C1 segment of cervical spinal cord (tissue), 14 donors: ENCODE measurements at regions not wholly inside any gene's neighbourhood (a gene's known extent, or its start where the extent isn't known, plus 50 kb on each side); places are given as distances from the start of the nearest gene placed in this dataset.
"Not testable (repeated sequence)": the region's sequence is repeated elsewhere in the genome, so short reads cannot be mapped to it uniquely, and the experiment has no call there.

ENCODE experiments used
- DNase-seq, 14 donors: peaks; one replicate each; lab custom pipeline; 2025; lab: John Stamatoyannopoulos, UW

DNA sequence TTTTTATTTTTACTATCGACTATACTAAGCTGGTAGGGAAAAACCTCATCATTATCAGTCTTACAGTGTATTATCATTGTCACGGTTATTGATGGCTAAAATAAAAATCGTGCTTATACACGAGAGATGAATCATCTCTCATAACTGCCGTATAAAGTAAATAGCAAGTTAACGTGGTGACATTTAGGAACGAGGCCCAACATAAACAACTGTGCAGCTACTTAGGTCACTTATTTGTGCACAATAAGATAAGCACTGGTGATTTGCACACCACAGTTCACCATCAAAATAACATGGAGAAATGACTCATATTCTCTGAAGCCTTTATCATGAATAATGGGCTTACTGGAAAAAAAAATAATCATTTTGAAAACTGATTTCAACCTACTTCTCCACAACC, 482.0 kb upstream of the TENM3 start:
- no peak for DNase-seq

DNA sequence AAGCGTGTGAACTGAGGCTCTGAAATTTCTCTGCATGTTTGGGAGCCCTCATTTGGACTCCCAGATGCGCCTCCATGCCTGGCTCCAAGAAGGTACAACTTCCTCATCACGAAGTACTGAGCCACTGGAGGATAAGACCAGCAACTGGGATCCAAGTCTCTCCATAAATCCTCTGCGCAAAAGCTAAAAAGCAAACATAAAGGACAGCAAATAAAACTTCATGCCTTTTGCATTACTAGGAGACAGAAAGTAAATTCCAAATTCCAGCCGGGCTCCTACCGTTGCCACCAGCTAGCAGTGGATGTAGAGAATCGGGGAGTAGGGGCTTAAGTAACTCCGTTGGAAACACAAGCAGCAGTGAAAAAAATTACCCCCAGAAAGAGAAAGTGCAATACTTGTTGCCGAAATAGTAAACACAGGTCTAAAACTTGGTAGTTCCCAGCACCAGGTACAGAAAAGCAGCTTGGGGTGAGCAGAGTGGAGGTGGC, 477.1 kb upstream of the TENM3 start:
- no peak for DNase-seq

DNA sequence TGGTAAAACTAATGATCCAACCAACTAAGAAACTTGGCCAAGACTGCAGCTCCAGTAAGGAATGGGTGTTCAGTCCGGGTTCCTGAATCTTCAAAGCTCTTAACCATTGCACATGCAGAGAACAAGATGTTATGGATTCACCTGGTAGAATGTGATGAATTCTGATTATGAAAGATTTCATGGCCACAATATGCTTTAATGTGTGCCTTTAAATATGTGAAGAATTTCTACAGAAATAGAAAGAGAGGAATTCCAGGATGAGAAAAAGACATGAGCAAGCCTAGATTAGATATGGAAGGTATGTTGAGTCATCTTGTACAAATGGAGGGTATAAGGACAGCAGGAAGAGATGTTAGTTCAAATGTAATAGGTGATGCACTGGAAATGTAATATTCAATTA, 472.2 kb upstream of the TENM3 start:
- no peak for DNase-seq

DNA sequence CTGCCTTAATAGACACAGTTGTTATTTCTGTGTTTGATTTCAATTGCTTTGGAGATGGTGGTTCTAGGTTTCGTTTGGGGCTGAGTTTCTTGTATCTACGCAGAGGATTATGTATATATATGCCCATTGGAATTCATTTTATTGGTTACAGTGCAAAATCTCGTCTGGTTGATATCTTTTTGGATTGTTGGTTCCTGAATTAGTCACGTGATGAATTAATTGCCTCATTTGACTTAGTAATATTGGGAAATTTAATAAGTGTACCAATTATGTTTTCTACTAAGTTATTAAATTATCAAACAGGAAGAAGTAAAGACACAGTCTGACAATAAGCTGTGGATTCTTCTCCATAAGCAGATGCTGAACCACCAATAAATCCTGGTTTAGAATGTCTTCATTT, 467.9 kb upstream of the TENM3 start:
- no peak for DNase-seq

DNA sequence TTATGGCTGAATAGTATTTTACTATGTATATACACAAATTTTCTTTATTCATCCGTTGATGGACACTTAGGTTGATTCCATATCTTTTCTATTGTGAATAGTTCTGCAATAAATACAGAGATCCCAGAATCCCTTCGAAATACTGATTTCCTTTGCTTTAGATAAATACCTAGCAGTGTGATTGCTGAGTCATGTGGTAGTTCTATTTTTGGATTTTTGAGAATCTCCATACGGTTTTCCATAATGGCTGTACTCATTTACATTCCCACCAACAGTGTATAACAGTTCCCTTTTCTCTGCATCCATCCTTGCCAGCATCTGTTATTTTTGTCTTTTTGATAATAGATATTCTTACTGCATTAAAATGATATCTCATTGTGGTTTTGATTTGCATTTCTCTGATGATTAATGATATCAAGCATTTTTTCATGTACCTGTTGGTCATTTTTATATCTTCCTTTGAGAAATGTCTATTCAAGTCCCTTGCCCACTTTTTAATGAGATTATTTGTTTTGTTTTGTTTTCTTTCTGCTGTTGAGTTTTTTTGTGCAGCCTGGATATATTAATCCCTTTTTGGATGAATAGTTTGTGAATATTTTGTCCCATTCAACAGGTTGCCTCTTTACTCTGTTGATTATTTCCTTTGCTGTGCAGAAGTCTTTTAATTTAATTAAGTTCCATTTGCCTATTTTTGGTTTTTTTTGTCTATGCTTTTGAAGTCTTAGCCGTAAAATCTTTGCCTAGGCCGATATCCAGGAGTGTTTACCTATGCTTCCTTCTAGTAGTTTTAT, 466.7 kb upstream of the TENM3 start:
- no peak for DNase-seq

DNA sequence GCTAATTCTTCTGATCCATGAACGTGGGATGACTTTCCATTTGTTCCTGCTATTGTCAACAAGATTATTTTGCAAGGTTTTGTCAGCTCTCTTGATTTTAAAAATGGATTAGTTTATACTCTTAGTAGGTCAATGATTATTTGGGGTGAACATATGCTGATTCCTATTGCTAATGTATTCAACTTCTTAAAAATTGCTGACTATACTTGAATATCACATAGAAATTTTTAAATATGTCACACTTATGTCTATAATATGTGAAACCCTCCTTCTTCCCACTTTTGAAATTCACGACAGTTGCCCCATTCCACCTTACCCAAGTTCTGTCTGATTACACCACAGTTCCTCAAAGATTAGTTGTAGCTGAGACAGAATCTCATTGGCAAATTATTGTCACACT, 465.7 kb upstream of the TENM3 start:
- no peak for DNase-seq

DNA sequence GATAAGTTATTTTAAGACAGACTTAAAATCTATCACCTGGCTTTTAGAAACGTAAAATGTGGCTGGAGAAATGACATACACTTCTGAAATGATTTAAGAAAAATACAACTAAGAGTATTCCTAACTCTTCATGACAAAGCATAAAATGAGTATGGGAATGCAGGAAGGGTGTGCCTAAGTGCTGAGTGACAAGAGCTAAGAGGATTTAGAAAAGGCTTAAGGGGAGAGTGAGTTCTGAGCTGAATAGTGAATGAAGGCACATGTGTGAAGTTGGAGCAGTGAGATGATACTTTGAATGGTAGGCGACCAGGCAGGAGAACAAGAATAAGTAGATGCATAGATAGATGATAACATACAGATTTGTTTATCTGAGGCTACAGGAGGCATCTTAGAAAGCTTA, 458.3 kb upstream of the TENM3 start:
- no peak for DNase-seq

DNA sequence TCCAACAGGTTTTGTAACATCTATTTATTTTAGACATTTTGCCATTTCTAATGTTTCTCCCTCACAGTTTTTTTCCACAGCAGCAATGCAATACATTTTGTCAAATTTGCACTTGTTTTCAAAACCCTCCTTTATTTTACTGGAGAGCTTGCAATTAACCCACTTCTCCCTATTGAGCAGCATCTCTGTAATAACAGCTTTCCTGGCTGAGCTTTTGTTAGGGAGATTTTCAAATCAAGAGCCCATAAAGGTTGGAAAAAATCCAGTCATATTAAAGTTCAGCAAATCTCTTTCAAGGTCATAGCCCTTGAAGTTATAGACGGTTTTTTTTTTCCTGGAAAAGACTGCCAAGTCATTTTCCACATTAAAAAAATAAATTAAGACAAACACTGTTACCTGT, 450.6 kb upstream of the TENM3 start:
- no peak for DNase-seq

DNA sequence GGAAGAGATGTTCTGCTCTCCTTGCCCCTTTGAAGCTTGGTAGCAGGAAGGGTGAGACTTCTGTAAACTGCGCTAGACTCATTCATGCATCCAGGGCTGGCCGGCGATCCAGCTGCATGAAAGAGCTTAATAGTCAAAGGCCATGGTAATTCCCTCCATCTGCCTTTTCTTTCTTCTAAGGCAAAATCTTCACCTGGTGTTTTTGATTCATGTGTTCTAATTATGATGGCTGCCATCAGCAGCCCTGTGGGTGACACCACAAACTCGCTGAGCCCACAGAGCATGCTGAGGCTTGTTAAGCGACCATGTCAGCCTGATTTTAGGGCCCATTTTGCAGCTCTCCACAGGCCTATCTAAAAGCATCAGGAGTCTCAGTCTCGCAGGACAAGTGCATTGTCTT, 450.1 kb upstream of the TENM3 start:
- no peak for DNase-seq

DNA sequence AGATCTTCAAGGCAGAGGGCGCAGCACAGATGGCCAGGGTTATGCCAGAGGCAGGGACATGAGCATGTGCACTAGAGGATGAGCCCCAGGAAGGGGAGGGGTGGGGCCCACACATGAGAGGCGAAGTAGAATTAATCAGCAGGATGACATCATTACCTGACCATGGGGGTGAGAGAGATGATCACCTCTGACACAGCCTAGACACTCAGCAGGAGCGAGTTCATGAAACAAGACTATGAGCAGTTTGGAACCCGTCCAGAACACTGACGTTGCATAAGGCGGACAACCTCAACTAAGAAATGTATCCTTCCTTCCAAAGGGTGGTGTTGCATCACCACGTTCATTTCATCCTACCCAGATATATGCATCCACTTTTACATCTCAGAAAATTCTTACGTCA, 446.7 kb upstream of the TENM3 start:
- DNase-seq = no peak

DNA sequence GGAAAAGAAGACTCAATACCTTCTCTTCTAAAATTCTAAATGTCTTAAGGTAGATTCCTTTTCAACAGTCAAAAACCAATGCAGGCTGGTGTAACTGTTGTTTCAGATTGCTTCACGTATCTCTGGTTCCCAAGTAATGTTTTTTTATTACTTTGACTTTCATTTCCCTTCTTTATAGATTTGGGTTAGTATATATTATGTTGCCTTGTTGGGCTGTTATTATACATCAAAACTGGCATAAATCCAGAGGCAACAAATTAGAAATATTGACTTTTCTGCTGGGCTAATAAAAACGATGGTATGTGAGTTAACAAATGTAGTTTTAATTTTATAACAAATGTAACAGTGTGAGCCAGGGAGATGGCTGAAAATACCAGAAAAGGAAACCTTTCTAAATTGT, 444.7 kb upstream of the TENM3 start:
- no peak for DNase-seq

DNA sequence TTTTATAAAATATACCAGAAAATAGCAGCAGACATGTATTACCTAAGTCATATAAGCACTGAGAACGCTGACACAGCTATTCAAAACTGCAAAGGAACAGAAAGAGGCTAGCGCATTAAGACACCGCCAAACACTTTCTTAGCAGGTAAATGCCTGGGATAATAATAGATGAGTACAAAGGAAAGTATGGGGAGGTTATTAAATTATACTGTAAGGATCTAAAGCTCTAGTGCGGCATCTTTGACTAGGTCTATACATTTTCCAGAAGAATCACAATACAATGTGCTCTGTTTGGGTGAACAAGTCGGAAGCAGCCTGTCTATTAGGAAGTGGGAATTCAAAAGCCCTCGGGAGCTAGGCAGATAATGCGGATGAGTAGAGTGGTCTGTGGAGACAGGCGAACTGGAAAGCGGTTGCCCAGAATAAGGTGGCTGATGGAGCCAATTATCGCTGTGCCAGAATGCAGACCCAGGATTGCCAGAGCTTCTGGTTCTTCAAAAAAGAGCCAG, 443.6 kb upstream of the TENM3 start:
- no peak for DNase-seq

DNA sequence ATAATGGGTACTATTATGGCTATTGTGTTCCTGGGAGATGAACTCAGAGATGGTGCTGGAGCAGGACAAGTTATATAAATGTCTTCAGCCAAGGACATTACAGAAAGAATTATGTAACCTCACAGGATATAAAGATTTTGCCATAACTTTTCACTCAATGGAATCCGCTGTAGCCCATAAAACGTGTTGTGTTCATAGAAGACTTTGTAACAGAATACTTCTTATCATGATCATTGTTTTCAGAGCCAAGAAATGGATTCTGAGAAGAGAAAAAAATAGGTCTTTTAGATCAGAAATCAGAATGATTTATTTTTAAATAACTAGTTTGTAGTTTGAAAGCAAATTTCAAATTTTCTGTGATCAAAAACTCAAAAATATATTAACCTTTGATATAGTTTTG, 441.0 kb upstream of the TENM3 start:
- DNase-seq = no peak

DNA sequence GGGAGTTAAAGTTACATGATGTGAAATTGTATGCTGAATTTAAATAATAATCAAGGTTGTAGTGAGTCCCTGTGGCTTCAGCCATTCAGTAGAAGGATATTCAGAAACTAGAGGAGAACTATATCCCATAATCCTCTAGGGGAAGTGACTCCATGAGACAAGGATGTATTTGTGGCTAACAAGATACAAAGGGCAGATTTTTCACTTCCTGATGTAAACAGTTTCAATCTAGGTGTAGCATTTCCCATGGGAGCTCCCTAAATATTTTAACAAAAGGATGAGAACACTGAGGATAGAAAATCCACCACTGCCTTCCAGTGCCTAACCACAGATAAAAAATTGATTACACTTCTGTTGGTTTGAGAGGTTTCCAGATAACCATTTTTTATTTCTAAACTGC, 435.4 kb upstream of the TENM3 start:
- no peak for DNase-seq

DNA sequence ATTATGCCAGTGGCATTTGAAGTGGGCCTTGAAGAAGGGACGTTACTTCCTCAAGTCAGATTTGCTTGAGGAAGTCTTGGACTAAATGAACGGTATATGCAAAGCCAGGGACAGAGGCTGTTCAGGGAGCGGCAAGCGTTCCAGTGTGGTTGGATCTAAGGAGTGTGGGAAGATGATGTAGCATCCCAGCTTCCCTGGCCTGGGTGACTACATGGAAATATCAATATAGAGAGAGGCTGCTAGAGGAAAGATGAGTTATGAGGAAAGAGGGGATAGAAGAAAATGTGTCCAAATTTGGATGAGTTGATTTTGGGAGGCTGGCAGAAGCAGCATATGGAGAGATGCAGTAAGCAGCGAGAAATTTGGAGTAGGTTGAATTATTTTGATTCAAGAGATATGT, 432.5 kb upstream of the TENM3 start:
- DNase-seq = no peak

DNA sequence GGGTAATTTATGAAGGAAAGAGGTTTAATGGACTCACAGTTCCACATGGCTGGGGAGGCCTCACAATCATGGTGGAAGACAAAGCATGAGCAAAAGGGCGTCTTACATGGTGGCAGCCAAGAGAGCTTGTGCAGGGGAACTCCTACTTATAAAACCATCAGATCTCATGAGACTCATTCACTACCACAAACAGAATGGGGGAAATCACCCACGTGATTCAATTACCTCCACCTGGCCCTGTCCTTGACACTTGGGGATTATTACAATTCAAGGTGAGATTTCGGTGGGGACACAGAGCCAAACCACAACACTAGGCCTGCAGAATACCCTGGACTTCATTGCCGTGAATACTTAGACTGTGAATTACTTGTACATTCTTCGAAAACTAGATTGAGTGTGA, 431.7 kb upstream of the TENM3 start:
- not testable (repeated sequence) for DNase-seq

DNA sequence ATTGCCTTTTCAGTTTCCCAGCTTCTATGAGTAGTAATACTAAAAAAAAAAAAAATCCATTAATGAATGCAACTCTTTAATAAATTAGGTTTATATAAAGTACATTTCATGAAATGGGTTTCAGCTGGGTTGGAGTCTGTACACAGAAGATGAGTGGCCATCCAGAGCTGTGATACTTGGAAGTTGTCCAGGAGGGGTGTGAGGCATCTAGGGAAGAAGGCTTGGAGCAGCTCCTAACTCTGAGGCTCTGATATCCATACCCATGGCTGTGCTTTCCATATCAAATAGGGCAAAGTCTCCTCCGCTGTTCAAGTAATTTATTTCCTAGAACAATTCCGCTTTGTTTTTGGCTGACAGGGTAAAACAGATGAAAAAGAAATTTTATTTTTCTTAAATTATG, 423.3 kb upstream of the TENM3 start:
- DNase-seq = no peak

DNA sequence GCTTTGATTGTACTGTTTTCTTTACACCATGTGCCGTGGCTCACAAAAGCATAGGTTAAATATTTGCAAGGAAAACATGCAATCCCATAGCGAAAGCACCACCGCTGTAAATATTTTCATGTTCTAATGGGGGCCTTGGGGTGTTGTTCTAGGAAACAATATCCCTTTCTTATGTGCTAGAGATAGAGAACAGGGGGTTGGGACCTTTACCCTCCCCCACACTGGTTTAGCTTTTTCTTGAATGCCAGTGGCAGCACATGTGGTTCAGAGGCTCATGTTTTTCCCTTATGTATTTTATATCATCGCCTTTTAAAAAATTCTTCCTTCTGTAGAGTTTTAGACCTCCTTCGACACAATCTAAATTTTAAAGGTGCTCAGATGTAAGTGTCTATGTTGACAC, 422.6 kb upstream of the TENM3 start:
- DNase-seq = no peak

DNA sequence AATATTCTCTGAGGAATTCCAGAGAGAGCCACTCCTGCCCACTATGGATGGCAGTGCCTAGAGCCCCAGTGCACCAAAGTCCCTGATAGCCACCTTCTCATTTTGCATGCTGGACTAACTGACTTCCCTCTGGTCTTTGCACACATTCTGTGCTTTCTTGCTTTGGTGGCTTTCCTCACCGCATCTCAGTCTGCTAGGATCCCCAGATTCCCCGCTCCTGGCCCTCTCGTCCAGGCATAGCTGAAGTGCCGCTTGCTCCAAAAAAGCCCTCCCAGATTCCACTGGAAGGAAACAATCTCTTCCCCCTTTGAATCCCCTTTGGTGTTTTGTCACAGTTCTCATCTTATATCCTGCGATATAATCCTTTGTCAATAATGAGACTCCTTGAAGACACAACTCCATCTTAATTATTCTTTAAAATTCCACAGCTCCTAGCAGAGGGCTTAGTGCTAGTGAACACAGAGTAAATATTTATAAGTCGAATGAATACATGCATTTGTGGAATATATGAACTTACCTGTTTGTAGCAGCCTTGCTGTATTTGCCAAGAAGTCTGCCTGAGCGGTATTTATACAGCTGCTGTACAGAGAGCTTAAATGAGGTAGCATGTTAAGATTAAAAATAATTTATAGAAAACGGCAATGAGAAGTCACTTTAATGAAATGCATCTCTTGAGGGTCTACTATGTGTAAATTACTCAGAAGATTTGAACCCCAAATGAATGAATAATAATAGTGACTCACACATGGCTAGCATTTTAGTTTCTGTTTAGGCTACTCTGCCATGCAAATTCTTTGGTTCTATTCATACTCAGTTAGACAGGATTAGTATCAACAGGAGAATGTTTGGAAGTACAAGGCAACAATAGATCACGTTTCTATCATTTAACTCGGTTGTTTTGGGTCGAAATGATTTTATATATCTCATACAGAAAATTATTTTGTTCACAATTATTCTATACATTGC, 421.9 kb upstream of the TENM3 start:
- DNase-seq = no peak

DNA sequence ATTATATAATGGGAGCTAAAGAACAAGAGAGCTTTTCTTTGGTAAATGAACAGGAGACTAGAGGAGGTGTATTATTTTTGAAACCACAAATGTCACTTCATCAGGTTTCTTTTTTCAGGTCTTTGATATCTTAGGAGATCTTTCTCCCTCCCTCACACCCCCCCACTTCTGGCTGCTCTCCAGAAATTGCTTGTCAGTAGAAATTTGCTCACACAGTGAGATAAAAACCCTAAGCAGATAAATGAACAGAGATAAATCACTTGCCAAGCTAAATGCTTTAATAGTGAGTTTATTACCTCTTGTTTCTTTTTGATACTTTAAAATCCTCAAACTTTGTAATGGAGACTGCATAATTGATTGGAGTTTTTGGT, 421.2 kb upstream of the TENM3 start:
- DNase-seq = no peak

DNA sequence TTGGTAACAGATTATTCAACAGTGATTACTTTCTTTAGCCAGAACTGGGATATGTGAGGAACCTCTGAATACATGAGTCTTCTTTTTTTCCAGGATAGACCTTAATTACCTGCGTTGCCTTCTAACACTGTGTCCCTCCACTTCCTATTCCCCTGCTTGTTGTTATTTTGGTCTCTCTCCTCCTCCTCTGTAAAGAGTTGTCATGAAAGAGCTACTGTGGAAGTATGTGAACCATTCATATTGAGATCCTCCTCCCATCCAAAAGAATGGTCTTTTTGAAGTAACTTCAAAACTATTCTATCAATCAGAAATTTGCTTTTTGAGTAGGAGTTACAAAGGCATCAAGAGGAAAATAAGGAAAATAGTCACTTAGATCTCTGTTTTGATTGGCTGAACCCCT, 420.0 kb upstream of the TENM3 start:
- DNase-seq = no peak

DNA sequence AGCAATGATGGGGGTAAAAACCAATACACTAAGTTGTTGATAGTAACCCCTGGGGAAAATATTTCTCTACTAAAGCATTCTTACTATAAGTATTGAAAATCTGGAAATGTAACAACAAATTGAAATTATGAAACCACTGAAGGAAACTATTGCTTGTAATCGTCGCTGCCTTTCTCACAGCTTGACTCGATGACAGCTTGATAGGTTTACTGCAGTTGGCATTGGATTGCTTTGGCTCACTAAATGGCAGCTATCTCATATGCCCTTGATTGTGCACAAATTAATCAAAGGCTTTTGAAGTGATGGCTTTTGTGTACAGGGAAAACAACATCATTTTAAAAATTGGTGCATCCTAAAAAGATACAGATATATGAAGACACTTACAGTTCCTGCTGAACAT, 419.6 kb upstream of the TENM3 start:
- no peak for DNase-seq

DNA sequence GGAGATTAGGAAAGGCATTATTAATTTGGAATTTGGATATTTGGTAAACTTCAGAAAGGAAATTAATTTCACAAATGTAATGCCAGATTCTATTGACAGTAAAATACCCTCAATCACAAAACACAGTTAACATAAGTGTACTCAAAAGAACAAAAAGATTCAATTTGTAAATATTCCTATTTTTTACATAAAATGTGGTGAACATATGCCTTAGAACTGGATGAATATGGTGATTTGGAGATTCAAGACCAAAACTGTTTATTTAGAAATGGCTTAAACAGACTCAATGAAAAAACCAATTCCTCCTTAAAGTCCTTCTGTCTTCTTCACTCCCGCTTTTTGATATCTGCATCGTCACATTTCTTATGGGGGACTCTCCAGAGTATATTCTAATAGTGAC, 417.6 kb upstream of the TENM3 start:
- no peak for DNase-seq
